Motor neuron (in vitro differentiated cells): ENCODE measurements at regions not wholly inside any gene's neighbourhood (a gene's known extent, or its start where the extent isn't known, plus 50 kb on each side); places are given as distances from the start of the nearest gene placed in this dataset.
A peak's percentile ranks its signal among the peaks of the same experiment; 100 is the strongest.

Experiments used
- ATAC-seq, 8 experiments: fragments of 200-7000 bp; cut with Tn5 transposase; replicated peaks in 6 of 8; 2 replicates each; pipeline ENCODE4 v1.8.0; 2021; ENCODE audit warnings: mild to moderate bottlenecking in 8 of 8, moderate library complexity in 8 of 8
- H3K27ac ChIP-seq, 2 donors: fragments of 250-450 bp; sonication (Bioruptor Pico); 2 replicates each; pipeline ENCODE4 v1.9.0; 2021; ENCODE audit warnings: antibody characterized with exemption in 2 of 2, mild to moderate bottlenecking in 2 of 2, moderate library complexity in 1 of 2
- H3K4me1 ChIP-seq, 2 donors: fragments of 250-450 bp; sonication (Bioruptor Pico); replicated peaks in 1 of 2; 2 replicates each; pipeline ENCODE4 v1.6.1; 2021; ENCODE audit warnings: antibody characterized with exemption in 2 of 2, mild to moderate bottlenecking in 2 of 2, moderate library complexity in 1 of 2
- H3K4me3 ChIP-seq, 5 donors: fragments of 250-450 bp; sonication (Bioruptor Pico); 2 replicates each; pipeline ENCODE4 v1.9.0; 2021; ENCODE audit warnings: antibody characterized with exemption in 5 of 5, mild to moderate bottlenecking in 5 of 5, moderate library complexity in 4 of 5
- WGBS, 10 experiments: fragments of 450-650 bp; shearing (Covaris generic); methylation state at CpG; one replicate each; pipeline ENCODE4 v1.0.0; 2022; 5-methylcytosine and 5-hydroxymethylcytosine counted together
- in situ Hi-C, 9 experiments: fragments of 400-800 bp; cut with MboI; loops; one replicate each; pipeline ENCODE4 v1.15.0; 2021; ENCODE audit warnings: low sequenced_read_pairs in 9 of 9, low pct_unique_long_range_greater_than_20kb in 2 of 9; ENCODE audit not compliant: unreplicated experiment in 9 of 9

GRCh38 chr20:46803123-46804020 lies 91.3 kb upstream of the EYA2 start:
- H3K4me3 ChIP-seq = no peak overlapping the region
- no peak overlapping the region for H3K27ac ChIP-seq
- in situ Hi-C loops = no loop called here
- H3K4me1 ChIP-seq = peaks cover 19 to 22% of the 10 kb centered on the region in 2 donors
- WGBS, 10 experiments = 46 to 100% (median 74%) methylated on average over 1 to 12 of the region's 12 CpGs
- ATAC-seq = peak in 3 of 8 experiments; percentile 4 to 22 (median 9)

GRCh38 chr20:46804126-46804525 lies 90.5 kb upstream of the EYA2 start:
- ATAC-seq = no peak
- peaks cover 19 to 22% of the 10 kb centered on the region in 2 donors for H3K4me1 ChIP-seq
- 29 to 100% (median 66%) methylated on average over 1 to 2 of the region's 3 CpGs; no CpG with 5 or more reads in 3 of the 10 experiments for WGBS, 10 experiments
- in situ Hi-C loops = no loop called here
- H3K4me3 ChIP-seq = no peak overlapping the region
- no peak overlapping the region for H3K27ac ChIP-seq

- Histone ChIP-seq H3K27ac (no peak overlapping the region), H3K4me1 (peaks cover 20 to 31% of the 10 kb centered on the region in 2 donors), H3K4me3 (no peak overlapping the region)
- 70 to 100% (median 92%) methylated on average over 2 to 8 of the region's 9 CpGs; no CpG with 5 or more reads in 1 of the 10 experiments for WGBS, 10 experiments
- in situ Hi-C loops = no loop called here
- ATAC-seq = no peak
Measured at GRCh38 chr20:46805836-46806235, 88.8 kb upstream of the EYA2 start.

- Histone ChIP-seq H3K27ac (no peak overlapping the region), H3K4me3 (no peak overlapping the region), H3K4me1 (peaks cover 12 to 25% of the 10 kb centered on the region in 2 donors)
- 40 to 100% (median 93%) methylated on average over 2 to 6 of the region's 6 CpGs; no CpG with 5 or more reads in 3 of the 10 experiments for WGBS, 10 experiments
- no peak for ATAC-seq
- in situ Hi-C loops = no loop called here
Measured at GRCh38 chr20:46807998-46808397, 86.6 kb upstream of the EYA2 start.

GRCh38 chr20:46808565-46808964 lies 86.1 kb upstream of the EYA2 start:
- in situ Hi-C loops = no loop called here
- H3K4me1 ChIP-seq = peaks cover 12 to 25% of the 10 kb centered on the region in 2 donors
- WGBS, 10 experiments = 0 to 71% (median 57%) methylated on average over 1 of the region's 1 CpG; no CpG with 5 or more reads in 2 of the 10 experiments
- H3K4me3 ChIP-seq = no peak overlapping the region
- no peak for ATAC-seq
- H3K27ac ChIP-seq = no peak overlapping the region

GRCh38 chr20:46809706-46810360 lies 84.8 kb upstream of the EYA2 start:
- WGBS, 10 experiments = 50 to 96% (median 79%) methylated on average over 1 to 9 of the region's 12 CpGs
- in situ Hi-C loops = no loop called here

GRCh38 chr20:46810448-46811223 lies 84.0 kb upstream of the EYA2 start:
- ATAC-seq = peak in 5 of 8 experiments; percentile 24 to 64 (median 60)
- in situ Hi-C loops = no loop called here
- H3K4me1 ChIP-seq = peaks cover 16 to 26% of the 10 kb centered on the region in 2 donors
- 54 to 100% (median 71%) methylated on average over 1 to 11 of the region's 20 CpGs; no CpG with 5 or more reads in 1 of the 10 experiments for WGBS, 10 experiments
- H3K4me3 ChIP-seq = no peak overlapping the region
- no peak overlapping the region for H3K27ac ChIP-seq

More at GRCh38 chr20:46809706-46810360, 84.8 kb upstream of the EYA2 start:
- H3K4me1 ChIP-seq = peaks cover 14 to 23% of the 10 kb centered on the region in 2 donors
- ATAC-seq = peak in 1 of 8 experiments; percentile 63
- no peak overlapping the region for H3K4me3 ChIP-seq
- H3K27ac ChIP-seq = no peak overlapping the region

GRCh38 chr20:46811224-46812084 lies 83.2 kb upstream of the EYA2 start:
- H3K4me1 ChIP-seq = peaks cover 16 to 26% of the 10 kb centered on the region in 2 donors
- peak overlapping the region in 2 of 5 donors; percentile 14 to 21 for H3K4me3 ChIP-seq
- H3K27ac ChIP-seq = no peak overlapping the region
- WGBS, 10 experiments = 19 to 90% (median 32%) methylated on average over 2 to 9 of the region's 54 CpGs; no CpG with 5 or more reads in 6 of the 10 experiments
- ATAC-seq = peak in 6 of 8 experiments; percentile 19 to 87 (median 74)
- in situ Hi-C loops = no loop called here

- in situ Hi-C loops = no loop called here
- Histone ChIP-seq H3K4me3 (no peak overlapping the region), H3K4me1 (peaks cover 16 to 23% of the 10 kb centered on the region in 2 donors), H3K27ac (no peak overlapping the region)
- WGBS, 10 experiments = 9 to 100% (median 60%) methylated on average over 1 to 6 of the region's 8 CpGs; no CpG with 5 or more reads in 2 of the 10 experiments
- peak in 5 of 8 experiments; percentile 65 to 92 (median 74) for ATAC-seq
Measured at GRCh38 chr20:46814366-46815232, 80.0 kb upstream of the EYA2 start.

- no peak overlapping the region for H3K4me3 ChIP-seq
- WGBS, 10 experiments = 18 to 100% (median 83%) methylated on average over 1 to 5 of the region's 5 CpGs; no CpG with 5 or more reads in 3 of the 10 experiments
Measured at GRCh38 chr20:46816097-46816496, 78.5 kb upstream of the EYA2 start.

GRCh38 chr20:46816886-46817638 lies 77.6 kb upstream of the EYA2 start:
- H3K4me1 ChIP-seq = peaks cover 8% of the 10 kb centered on the region in 2 donors
- 10 to 86% (median 56%) methylated on average over 1 to 8 of the region's 8 CpGs for WGBS, 10 experiments
- no peak overlapping the region for H3K27ac ChIP-seq
- no peak for ATAC-seq
- in situ Hi-C loops = no loop called here
- H3K4me3 ChIP-seq = no peak overlapping the region

More at GRCh38 chr20:46816097-46816496, 78.5 kb upstream of the EYA2 start:
- ATAC-seq = no peak
- peaks cover 8% of the 10 kb centered on the region in 2 donors for H3K4me1 ChIP-seq
- no peak overlapping the region for H3K27ac ChIP-seq
- in situ Hi-C loops = no loop called here
